ENCODE measurements at regions not wholly inside any gene's neighbourhood (a gene's known extent, or its start where the extent isn't known, plus 50 kb on each side); places are given as distances from the start of the nearest gene placed in this dataset.

- H4K91ac ChIP-seq (ENCODE audit: insufficient read depth, low read depth, low read length): no peak overlapping the region
- no peak overlapping the region for H4K8ac ChIP-seq (ENCODE audit: low read depth in 2 of 2, low read length in 2 of 2)
- no CpG with 5 or more reads among the region's 2 CpGs for WGBS, 2 experiments (ENCODE audit: extremely low coverage in 2 of 2, insufficient read length in 1 of 2)
- H3K79me1 ChIP-seq (ENCODE audit: low read depth in 1 of 2, low read length in 2 of 2): no peaks in the 10 kb centered on the region
- CTCF ChIA-PET: no interaction called here
- no peak overlapping the region for H2AFZ ChIP-seq (replicated peaks; ENCODE audit: low read length, poor library complexity)
- dilution Hi-C loops (cut with HindIII; ENCODE audit: low sequenced_read_pairs, unreplicated experiment): no loop called here
- in situ Hi-C loops (cut with MboI; ENCODE audit: low sequenced_read_pairs): no loop called here
- no peak overlapping the region for H4K5ac ChIP-seq (ENCODE audit: low read depth, low read length)
- H3K56ac ChIP-seq (ENCODE audit: extremely low read depth, insufficient read depth, low read length): no peak overlapping the region
- H3K9ac ChIP-seq (ENCODE audit: low read depth, low read length): no peak overlapping the region
- DNase-seq (no peak), ATAC-seq (ENCODE audit: low read depth) (no peak)
- TF ChIP-seq ELK1 (IDR thresholded peaks at IDR 0.05; ENCODE audit: borderline replicate concordance, low read depth, low read length): no peak
- TF ChIP-seq CTCF (conservative IDR thresholded peaks at IDR 0.05; ENCODE audit: low read depth, low read length): no peak
- no peak overlapping the region for H2AK9ac ChIP-seq (replicated peaks; ENCODE audit: low read depth, low read length, poor library complexity)
- H3K14ac ChIP-seq (replicated peaks; ENCODE audit: low read depth, low read length): no peak overlapping the region
- H3K23ac ChIP-seq (ENCODE audit: low read depth, low read length): no peak overlapping the region
- no peaks in the 10 kb centered on the region for H3K36me3 ChIP-seq (ENCODE audit: control insufficient read depth, insufficient read depth, low read length)
- H2BK20ac ChIP-seq (ENCODE audit: low read depth, low read length): no peak overlapping the region
- POLR2A ChIA-PET (ENCODE audit: unreplicated experiment): no interaction called here
- H2AK5ac ChIP-seq (ENCODE audit: low read depth, low read length): no peak overlapping the region
- H3K9me1 ChIP-seq (ENCODE audit: insufficient read depth, low read length): no peaks in the 10 kb centered on the region
- H4K20me1 ChIP-seq (ENCODE audit: insufficient read depth, low read length): no peaks in the 10 kb centered on the region
- no peak overlapping the region for H3K4ac ChIP-seq (ENCODE audit: low read depth, low read length)
- H3K27me3 ChIP-seq (ENCODE audit: control insufficient read depth, insufficient read depth, low read length): no peaks in the 10 kb centered on the region
- H2BK15ac ChIP-seq (ENCODE audit: low read depth, low read length): no peak overlapping the region
- no peaks in the 10 kb centered on the region for H3K4me1 ChIP-seq (ENCODE audit: control insufficient read depth, insufficient read depth, low read length)
- intact Hi-C loops (cut with micrococcal nuclease): no loop called here
- H3K27ac ChIP-seq (ENCODE audit: insufficient read depth, low read length): no peak overlapping the region
- no peak overlapping the region for H3K4me2 ChIP-seq (ENCODE audit: low read depth, low read length)
- peaks cover 48% of the 10 kb centered on the region for H3K9me3 ChIP-seq (ENCODE audit: control insufficient read depth, insufficient read depth, low read length)
- BruUV-seq (replicated peaks): no TSS peak
- H2BK5ac ChIP-seq (ENCODE audit: low read depth, low read length, poor library complexity, severe bottlenecking): no peak overlapping the region
- no peak overlapping the region for H2BK120ac ChIP-seq (ENCODE audit: low read depth, low read length)
- H3K18ac ChIP-seq (ENCODE audit: low read depth, low read length): no peak overlapping the region
- no peak overlapping the region for H3K4me3 ChIP-seq (ENCODE audit: insufficient read depth, low read depth, low read length)
These were observed 452.9 kb downstream of the TCERG1L start for GRCh38 chr10:130858626-130859025.
